T-cell (primary cell): ENCODE measurements at regions not wholly inside any gene's neighbourhood (a gene's known extent, or its start where the extent isn't known, plus 50 kb on each side); places are given as distances from the start of the nearest gene placed in this dataset.

Source experiments
- ATAC-seq, 4 experiments: fragments of 200-7000 bp in 3 of 4; fragments of 150-1000 bp in 1 of 4; cut with Tn5 transposase; replicated peaks in 1 of 4; 1 replicate in 3 of 4; 2 replicates in 1 of 4; pipeline ENCODE4 v1.10.0; 2021; ENCODE audit warnings: moderate library complexity in 3 of 4, mild to moderate bottlenecking in 2 of 4, moderate number of reproducible peaks in 1 of 4
- CTCF ChIA-PET, 2 donors: fragments of 300-600 bp; sonication (Branson Sonifier 250); formaldehyde crosslinking; loops; one replicate each; lab custom pipeline; 2022; ENCODE audit warnings: antibody characterized with exemption in 2 of 2; lab: Charles Lee
- POLR2A ChIA-PET, 2 donors: fragments of 300-600 bp; sonication (Branson Sonifier 250); formaldehyde crosslinking; loops; one replicate each; lab custom pipeline; 2022; ENCODE audit warnings: antibody characterized with exemption in 2 of 2; lab: Charles Lee
- DNase-seq, 35 experiments: peaks; one replicate each; pipeline versions ENCODE4 v3.0.0 to v3.0.0-alpha.2; 2013 to 2023
- H3K27ac ChIP-seq: one replicate; pipeline ENCODE4 v1.5.1; 2013; ENCODE audit warnings: low read length
- H3K27me3 ChIP-seq, 2 experiments: replicated peaks in 1 of 2; 1 replicate in 1 of 2; 2 replicates in 1 of 2; pipeline versions ENCODE4 v1.6.1 to v1.7.0; 2013; ENCODE audit warnings: low read length in 1 of 2, mixed read lengths in 1 of 2; ENCODE audit not compliant: control insufficient read depth in 2 of 2, insufficient read depth in 2 of 2; ENCODE audit errors: extremely low read depth in 1 of 2
- H3K36me3 ChIP-seq, 2 donors: 1 replicate in 1 of 2; 2 replicates in 1 of 2; pipeline versions ENCODE4 v1.6.1 to v1.7.0; 2013; ENCODE audit warnings: low read length in 1 of 2; ENCODE audit not compliant: control insufficient read depth in 2 of 2, insufficient read depth in 1 of 2; ENCODE audit errors: extremely low read depth in 1 of 2
- H3K4me1 ChIP-seq, 2 experiments: 1 replicate in 1 of 2; 2 replicates in 1 of 2; pipeline versions ENCODE4 v1.6.1 to v1.7.0; 2013; ENCODE audit warnings: low read length in 2 of 2, mixed read lengths in 1 of 2; ENCODE audit not compliant: insufficient read depth in 2 of 2, control insufficient read depth in 1 of 2; ENCODE audit errors: extremely low read depth in 1 of 2
- H3K4me3 ChIP-seq, 2 donors: 1 replicate in 1 of 2; 2 replicates in 1 of 2; pipeline versions ENCODE4 v1.5.1 to v1.7.0; 2013; ENCODE audit warnings: mild to moderate bottlenecking in 2 of 2, low read length in 1 of 2, moderate library complexity in 1 of 2; ENCODE audit not compliant: control insufficient read depth in 1 of 2; ENCODE audit errors: extremely low read depth in 1 of 2
- H3K9me3 ChIP-seq: 2 replicates; pipeline ENCODE4 v1.7.0; 2013
- H3K27ac Mint-ChIP-seq, 2 donors: one replicate each; pipeline ENCODE4 v1.8.0; 2020 to 2021; ENCODE audit warnings: mild to moderate bottlenecking in 2 of 2, mixed read lengths in 2 of 2
- H3K27me3 Mint-ChIP-seq, 2 donors: one replicate each; pipeline ENCODE4 v1.8.0; 2021 to 2022; ENCODE audit warnings: mixed read lengths in 2 of 2
- H3K36me3 Mint-ChIP-seq: one replicate; pipeline ENCODE4 v1.8.0; 2021; ENCODE audit warnings: mixed read lengths
- H3K4me1 Mint-ChIP-seq, 3 donors: one replicate each; pipeline ENCODE4 v1.8.0; 2020 to 2022; ENCODE audit warnings: mixed read lengths in 3 of 3, mild to moderate bottlenecking in 1 of 3
- H3K4me3 Mint-ChIP-seq, 3 donors: one replicate each; pipeline ENCODE4 v1.8.0; 2020 to 2022; ENCODE audit warnings: mild to moderate bottlenecking in 3 of 3, mixed read lengths in 3 of 3, moderate library complexity in 3 of 3
- H3K9me3 Mint-ChIP-seq, 3 donors: one replicate each; pipeline ENCODE4 v1.8.0; 2020 to 2022; ENCODE audit warnings: mixed read lengths in 3 of 3
- WGBS: methylation state at CpG from one replicate; pipeline ENCODE4 v1.1.5; 2013; ENCODE audit warnings: missing lambda C conversion rate; ENCODE audit not compliant: insufficient coverage; 5-methylcytosine and 5-hydroxymethylcytosine counted together

- Histone ChIP-seq H3K4me3 (no peak overlapping the region), H3K4me1 (no peaks in the 10 kb centered on the region), H3K36me3 (no peaks in the 10 kb centered on the region), H3K9me3 (no peaks in the 10 kb centered on the region), H3K27ac (no peak overlapping the region), H3K27me3 (no peaks in the 10 kb centered on the region)
- POLR2A ChIA-PET: no interaction called here
- DNase-seq: no peak
- H3K4me1 Mint-ChIP-seq: no peaks in the 10 kb centered on the region
- no peaks in the 10 kb centered on the region for H3K36me3 Mint-ChIP-seq
- CTCF ChIA-PET: no interaction called here
- no peak overlapping the region for H3K4me3 Mint-ChIP-seq
- H3K27ac Mint-ChIP-seq: no peak overlapping the region
- WGBS: no CpG with 5 or more reads among the region's 3 CpGs
- no peak for ATAC-seq
- H3K9me3 Mint-ChIP-seq: no peaks in the 10 kb centered on the region
- peaks cover 12 to 30% of the 10 kb centered on the region in 2 donors for H3K27me3 Mint-ChIP-seq
Measured at GRCh38 chrX:79601341-79602131, 234.4 kb upstream of the ITM2A start.

GRCh38 chrX:79592259-79592658 is 225.1 kb upstream of the ITM2A start:
- CTCF ChIA-PET: no interaction called here
- no peak overlapping the region for H3K27ac Mint-ChIP-seq

GRCh38 chrX:79588233-79588632 is 221.1 kb upstream of the ITM2A start:
- H3K36me3 ChIP-seq: no peaks in the 10 kb centered on the region
- Mint-ChIP-seq H3K4me1 (no peaks in the 10 kb centered on the region), H3K27ac (no peak overlapping the region), H3K36me3 (no peaks in the 10 kb centered on the region), H3K9me3 (peaks cover 3 to 6% (median 4%) of the 10 kb centered on the region in 3 donors), H3K4me3 (no peak overlapping the region), H3K27me3 (peaks cover 7 to 49% of the 10 kb centered on the region in 2 donors)
- no peak overlapping the region for H3K27ac ChIP-seq
- no peaks in the 10 kb centered on the region for H3K9me3 ChIP-seq
- POLR2A ChIA-PET: interaction anchor here in 1 of 2 donors (0.6 kb wide), 1 partner anchor 882 kb away, joined by 3 read pairs; no protein-coding TSS in a partner anchor
- H3K4me1 ChIP-seq: no peaks in the 10 kb centered on the region
- CTCF ChIA-PET: no interaction called here
- no peak overlapping the region for H3K4me3 ChIP-seq
- no peak for ATAC-seq
- peaks cover 0 to 4% of the 10 kb centered on the region in 2 experiments for H3K27me3 ChIP-seq
- no peak for DNase-seq

More at GRCh38 chrX:79592259-79592658, 225.1 kb upstream of the ITM2A start:
- no peaks in the 10 kb centered on the region for H3K4me1 ChIP-seq
- ATAC-seq: no peak
- H3K9me3 ChIP-seq: no peaks in the 10 kb centered on the region
- Mint-ChIP-seq H3K4me1 (no peaks in the 10 kb centered on the region), H3K4me3 (no peak overlapping the region), H3K36me3 (no peaks in the 10 kb centered on the region), H3K9me3 (peaks cover 0 to 6% (median 0%) of the 10 kb centered on the region in 3 donors), H3K27me3 (peaks cover 7 to 49% of the 10 kb centered on the region in 2 donors)
- no peaks in the 10 kb centered on the region for H3K36me3 ChIP-seq
- peaks cover 0 to 4% of the 10 kb centered on the region in 2 experiments for H3K27me3 ChIP-seq
- no peak overlapping the region for H3K4me3 ChIP-seq
- DNase-seq: no peak
- POLR2A ChIA-PET: no interaction called here
- H3K27ac ChIP-seq: no peak overlapping the region
- no CpG with 5 or more reads among the region's 3 CpGs for WGBS

GRCh38 chrX:79573760-79574159 is 206.6 kb upstream of the ITM2A start:
- Mint-ChIP-seq H3K9me3 (peaks cover 0 to 6% (median 0%) of the 10 kb centered on the region in 3 donors), H3K27ac (no peak overlapping the region), H3K4me1 (no peaks in the 10 kb centered on the region), H3K36me3 (no peaks in the 10 kb centered on the region), H3K27me3 (peaks cover 2 to 10% of the 10 kb centered on the region in 2 donors), H3K4me3 (no peak overlapping the region)
- Histone ChIP-seq H3K9me3 (no peaks in the 10 kb centered on the region), H3K36me3 (no peaks in the 10 kb centered on the region), H3K4me3 (no peak overlapping the region), H3K4me1 (no peaks in the 10 kb centered on the region), H3K27me3 (peaks cover 0 to 8% of the 10 kb centered on the region in 2 experiments), H3K27ac (no peak overlapping the region)
- ATAC-seq: no peak
- ChIA-PET CTCF (no interaction called here), POLR2A (no interaction called here)
- no CpG with 5 or more reads among the region's 1 CpG for WGBS
- no peak for DNase-seq

GRCh38 chrX:79572566-79572965 is 205.4 kb upstream of the ITM2A start:
- Histone ChIP-seq H3K4me1 (no peaks in the 10 kb centered on the region), H3K27ac (no peak overlapping the region), H3K27me3 (peaks cover 0 to 8% of the 10 kb centered on the region in 2 experiments), H3K9me3 (no peaks in the 10 kb centered on the region), H3K36me3 (no peaks in the 10 kb centered on the region), H3K4me3 (no peak overlapping the region)
- no peak overlapping the region for H3K4me3 Mint-ChIP-seq
- no peak overlapping the region for H3K27ac Mint-ChIP-seq
- H3K4me1 Mint-ChIP-seq: no peaks in the 10 kb centered on the region
- peaks cover 0 to 11% (median 0%) of the 10 kb centered on the region in 3 donors for H3K9me3 Mint-ChIP-seq
- CTCF ChIA-PET: no interaction called here
- no peak for ATAC-seq
- no peak for DNase-seq
- WGBS: no CpG with 5 or more reads among the region's 6 CpGs
- peaks cover 2 to 12% of the 10 kb centered on the region in 2 donors for H3K27me3 Mint-ChIP-seq
- H3K36me3 Mint-ChIP-seq: no peaks in the 10 kb centered on the region
- POLR2A ChIA-PET: no interaction called here

- POLR2A ChIA-PET: no interaction called here
Measured at GRCh38 chrX:79570524-79571240, 203.5 kb upstream of the ITM2A start.

More at GRCh38 chrX:79570524-79571240, 203.5 kb upstream of the ITM2A start:
- WGBS: 61% methylated on average over 3 of the region's 8 CpGs
- peaks cover 0 to 8% of the 10 kb centered on the region in 2 experiments for H3K27me3 ChIP-seq
- CTCF ChIA-PET: no interaction called here
- H3K27ac ChIP-seq: no peak overlapping the region
- H3K27ac Mint-ChIP-seq: no peak overlapping the region
- H3K36me3 ChIP-seq: no peaks in the 10 kb centered on the region
- H3K4me1 Mint-ChIP-seq: no peaks in the 10 kb centered on the region
- DNase-seq (no peak), ATAC-seq (no peak)
- no peak overlapping the region for H3K4me3 Mint-ChIP-seq
- H3K4me3 ChIP-seq: no peak overlapping the region
- H3K27me3 Mint-ChIP-seq: peaks cover 2 to 17% of the 10 kb centered on the region in 2 donors
- H3K4me1 ChIP-seq: no peaks in the 10 kb centered on the region
- H3K9me3 Mint-ChIP-seq: peaks cover 0 to 14% (median 0%) of the 10 kb centered on the region in 3 donors
- H3K36me3 Mint-ChIP-seq: no peaks in the 10 kb centered on the region
- H3K9me3 ChIP-seq: no peaks in the 10 kb centered on the region
